CD4-positive, alpha-beta T cell treated with Interleukin-6 for 4 hours (primary cell): ENCODE measurements at regions not wholly inside any gene's neighbourhood (a gene's known extent, or its start where the extent isn't known, plus 50 kb on each side); places are given as distances from the start of the nearest gene placed in this dataset.
A peak's percentile ranks its signal among the peaks of the same experiment; 100 is the strongest.

Source experiments
- DNase-seq: peaks from one replicate; pipeline ENCODE4 v3.0.0-alpha.2; 2020; ENCODE audit warnings: mixed read lengths

DNA sequence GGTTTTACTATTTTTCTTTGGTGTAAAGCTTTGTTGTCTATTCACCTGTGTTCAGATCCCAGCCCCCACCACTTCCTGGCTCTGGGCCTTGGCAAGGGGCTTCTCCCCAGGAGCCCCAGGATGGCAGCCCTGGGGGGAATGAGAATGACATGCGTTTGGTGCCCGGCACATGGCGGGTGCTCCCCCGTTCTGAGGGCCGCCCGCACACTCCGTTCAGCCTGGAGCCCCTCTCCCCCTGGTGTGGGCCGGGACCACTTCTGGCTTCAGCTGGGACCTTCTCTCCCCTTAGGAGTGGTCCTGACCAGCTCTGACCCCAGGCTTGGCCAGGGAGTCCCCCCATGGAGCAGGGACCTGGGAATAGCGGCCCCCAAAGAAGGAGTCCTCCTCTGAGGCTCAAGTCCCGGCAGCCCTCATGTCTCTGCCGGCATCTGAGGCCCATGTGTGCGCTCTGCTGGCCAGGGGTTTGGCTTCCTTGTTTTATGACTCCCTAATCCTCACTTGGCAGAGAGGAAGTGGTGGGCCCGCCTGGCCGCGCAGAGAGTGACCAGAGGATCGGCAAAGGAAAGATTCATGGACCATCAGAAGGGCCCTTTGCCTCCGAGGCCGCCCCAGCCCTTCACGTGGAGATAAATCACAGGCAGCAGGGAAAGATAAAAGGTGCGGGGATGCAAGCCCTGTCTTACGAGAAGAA lies 57.0 kb upstream of the LMX1B start:
- DNase-seq = no peak

DNA sequence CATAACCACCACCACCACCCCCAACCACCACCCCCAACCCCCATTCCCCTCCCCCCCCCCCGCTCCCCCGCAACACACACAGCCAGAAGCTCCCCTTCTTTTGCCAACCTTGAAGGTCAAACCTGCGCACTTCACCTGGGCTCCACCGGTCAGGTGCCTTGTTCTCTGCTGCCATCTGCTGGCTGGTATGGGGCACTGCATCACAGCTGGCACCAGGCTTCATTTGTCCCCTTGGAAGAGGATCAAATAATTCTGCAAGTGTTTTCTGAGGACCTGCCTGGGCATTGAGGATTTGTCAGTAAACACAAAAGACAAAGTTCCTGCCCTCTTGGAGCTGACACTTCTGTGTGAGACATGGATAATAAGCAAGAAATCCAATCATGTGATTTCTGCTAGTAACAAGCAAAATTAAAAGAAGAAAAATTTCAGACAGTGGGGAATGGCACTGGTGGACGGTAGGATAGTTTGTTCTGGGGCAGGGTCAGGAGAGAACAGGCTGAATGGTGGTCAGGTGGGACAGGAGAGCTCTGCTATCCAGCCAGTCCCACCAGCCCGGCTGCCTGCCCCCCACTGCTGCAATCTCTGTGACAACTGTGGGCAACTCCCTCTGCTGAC lies 55.6 kb upstream of the LMX1B start:
- peak; percentile 71 for DNase-seq

DNA sequence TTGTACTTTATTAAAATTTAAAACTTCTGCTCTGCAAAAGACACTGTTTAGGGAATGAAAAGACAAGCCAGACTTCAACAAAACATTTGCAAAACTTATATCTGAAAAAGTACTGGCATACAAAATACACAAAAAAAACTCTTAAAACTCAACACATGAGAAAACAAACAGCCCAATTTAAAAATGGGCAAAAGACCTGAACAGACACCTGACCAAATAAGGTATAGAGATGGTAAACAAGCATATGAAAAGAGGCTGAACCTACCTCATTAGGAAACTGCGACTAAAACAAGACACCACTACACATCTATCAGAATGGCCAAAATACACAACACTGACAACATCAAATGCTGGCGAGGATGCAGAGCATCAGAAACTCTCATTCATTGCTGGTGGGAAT lies 54.4 kb upstream of the LMX1B start:
- no peak for DNase-seq

DNA sequence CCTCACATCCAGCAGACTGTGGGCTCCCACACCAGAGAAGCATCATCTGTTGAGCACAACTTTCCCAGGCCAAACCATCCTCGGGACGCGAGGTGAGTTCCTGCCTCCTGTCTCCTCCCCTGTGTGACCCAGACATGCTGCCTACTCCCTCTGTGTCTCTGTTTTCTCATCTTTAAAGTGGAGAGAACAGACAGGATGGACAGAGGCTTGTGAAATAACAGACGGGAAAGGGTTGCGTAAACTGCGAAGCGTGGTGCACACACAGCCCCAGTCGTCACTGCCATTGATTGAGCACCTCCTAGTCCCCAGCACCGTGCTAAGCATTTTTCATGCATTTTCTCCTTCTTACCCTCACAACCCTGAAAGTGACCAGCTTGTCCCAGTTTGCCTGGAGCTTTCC lies 52.1 kb upstream of the LMX1B start:
- no peak for DNase-seq

DNA sequence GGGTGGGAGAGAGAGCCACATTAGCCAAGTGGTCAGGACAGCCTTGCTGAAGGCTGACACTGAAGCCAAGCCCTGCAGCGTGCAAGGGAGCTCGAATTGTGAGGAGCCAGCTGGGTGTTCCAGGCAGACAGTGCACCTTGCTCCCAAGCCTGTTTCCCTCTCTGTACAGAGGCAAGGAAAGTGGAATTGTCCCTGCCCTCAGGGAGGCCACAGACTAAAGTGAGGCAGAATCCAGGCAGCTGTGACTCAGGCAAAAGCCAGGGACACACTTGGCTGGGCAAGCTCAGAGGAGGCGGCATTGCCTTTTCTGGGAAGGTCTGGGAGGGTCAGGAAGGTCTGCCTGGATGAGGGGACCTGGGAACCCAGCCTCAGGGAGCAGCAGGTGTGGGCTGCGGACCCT lies 50.2 kb upstream of the LMX1B start:
- no peak for DNase-seq
